ENCODE measurements at regions not wholly inside any gene's neighbourhood (a gene's known extent, or its start where the extent isn't known, plus 50 kb on each side); places are given as distances from the start of the nearest gene placed in this dataset.
"Not testable (repeated sequence)": the region's sequence is repeated elsewhere in the genome, so short reads cannot be mapped to it uniquely, and the experiment has no call there.

GRCh38 chr7:9231630-9232121, 798.3 kb downstream of the NXPH1 start:
- no peak for DNase-seq

- no peak for DNase-seq
These were observed 806.6 kb downstream of the NXPH1 start for GRCh38 chr7:9240001-9240400.

GRCh38 chr7:9241826-9242225, 808.4 kb downstream of the NXPH1 start:
- DNase-seq: no peak

- no peak for DNase-seq
These were observed 809.2 kb downstream of the NXPH1 start for GRCh38 chr7:9242636-9243035.

- DNase-seq: no peak
These were observed 817.5 kb downstream of the NXPH1 start for GRCh38 chr7:9250876-9251275.

GRCh38 chr7:9264395-9264794, 831.0 kb downstream of the NXPH1 start:
- DNase-seq: no peak

GRCh38 chr7:9280088-9280487, 846.7 kb downstream of the NXPH1 start:
- no peak for DNase-seq

GRCh38 chr7:9283246-9283645, 849.8 kb downstream of the NXPH1 start:
- no peak for DNase-seq

- DNase-seq: no peak
These were observed 869.0 kb downstream of the NXPH1 start for GRCh38 chr7:9302436-9302835.

- no peak for DNase-seq
These were observed 873.7 kb downstream of the NXPH1 start for GRCh38 chr7:9307131-9307530.

GRCh38 chr7:9324513-9324912, 891.1 kb downstream of the NXPH1 start:
- DNase-seq: no peak

- DNase-seq: no peak
These were observed 894.9 kb downstream of the NXPH1 start for GRCh38 chr7:9328296-9328695.

GRCh38 chr7:9349625-9350024, 916.2 kb downstream of the NXPH1 start:
- DNase-seq: no peak

- no peak for DNase-seq
These were observed 957.8 kb downstream of the NXPH1 start for GRCh38 chr7:9391221-9391620.

GRCh38 chr7:9391984-9392383, 958.6 kb downstream of the NXPH1 start:
- DNase-seq: no peak

- DNase-seq: not testable (repeated sequence)
These were observed 971.0 kb downstream of the NXPH1 start for GRCh38 chr7:9404386-9404785.

- DNase-seq: no peak
These were observed 974.4 kb downstream of the NXPH1 start for GRCh38 chr7:9407816-9408215.

GRCh38 chr7:9453521-9453920, 1020.1 kb downstream of the NXPH1 start:
- DNase-seq: no peak

GRCh38 chr7:9488555-9488954, 1055.1 kb downstream of the NXPH1 start:
- no peak for DNase-seq

GRCh38 chr7:9498303-9498702, 1064.9 kb downstream of the NXPH1 start:
- no peak for DNase-seq

GRCh38 chr7:9502269-9502668, 1068.9 kb downstream of the NXPH1 start:
- no peak for DNase-seq

- DNase-seq: no peak
These were observed 1071.3 kb downstream of the NXPH1 start for GRCh38 chr7:9504678-9505077.

GRCh38 chr7:9505516-9505915, 1072.1 kb downstream of the NXPH1 start:
- no peak for DNase-seq

- no peak for DNase-seq
These were observed 1073.9 kb downstream of the NXPH1 start for GRCh38 chr7:9507290-9507689.

GRCh38 chr7:9516662-9517061, 1083.3 kb downstream of the NXPH1 start:
- no peak for DNase-seq

GRCh38 chr7:9523579-9523978, 1090.2 kb downstream of the NXPH1 start:
- no peak for DNase-seq
